ENCODE measurements at regions not wholly inside any gene's neighbourhood (a gene's known extent, or its start where the extent isn't known, plus 50 kb on each side); places are given as distances from the start of the nearest gene placed in this dataset.

DNA sequence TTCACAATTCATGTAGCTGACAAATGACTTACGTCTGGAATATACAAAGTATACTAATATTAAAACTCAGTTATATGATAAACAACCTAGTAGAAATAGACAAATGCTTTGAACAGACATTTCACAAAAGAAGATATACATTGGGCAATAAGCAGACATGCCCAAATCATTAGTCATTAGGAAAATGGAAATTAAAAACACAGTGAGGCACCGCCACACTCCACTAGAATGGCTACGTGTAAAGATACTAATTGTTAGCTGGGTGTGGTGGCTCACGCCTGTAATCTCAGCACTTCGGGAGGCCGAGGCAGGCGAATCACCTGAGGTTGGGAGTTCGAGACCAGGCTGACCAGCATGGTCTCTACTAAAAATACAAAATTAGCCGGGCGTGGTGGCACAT is 248.9 kb upstream of the TMEM132C start:
- TF ChIP-seq, protein P1, sequence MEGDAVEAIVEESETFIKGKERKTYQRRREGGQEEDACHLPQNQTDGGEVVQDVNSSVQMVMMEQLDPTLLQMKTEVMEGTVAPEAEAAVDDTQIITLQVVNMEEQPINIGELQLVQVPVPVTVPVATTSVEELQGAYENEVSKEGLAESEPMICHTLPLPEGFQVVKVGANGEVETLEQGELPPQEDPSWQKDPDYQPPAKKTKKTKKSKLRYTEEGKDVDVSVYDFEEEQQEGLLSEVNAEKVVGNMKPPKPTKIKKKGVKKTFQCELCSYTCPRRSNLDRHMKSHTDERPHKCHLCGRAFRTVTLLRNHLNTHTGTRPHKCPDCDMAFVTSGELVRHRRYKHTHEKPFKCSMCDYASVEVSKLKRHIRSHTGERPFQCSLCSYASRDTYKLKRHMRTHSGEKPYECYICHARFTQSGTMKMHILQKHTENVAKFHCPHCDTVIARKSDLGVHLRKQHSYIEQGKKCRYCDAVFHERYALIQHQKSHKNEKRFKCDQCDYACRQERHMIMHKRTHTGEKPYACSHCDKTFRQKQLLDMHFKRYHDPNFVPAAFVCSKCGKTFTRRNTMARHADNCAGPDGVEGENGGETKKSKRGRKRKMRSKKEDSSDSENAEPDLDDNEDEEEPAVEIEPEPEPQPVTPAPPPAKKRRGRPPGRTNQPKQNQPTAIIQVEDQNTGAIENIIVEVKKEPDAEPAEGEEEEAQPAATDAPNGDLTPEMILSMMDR (IDR thresholded peaks at IDR 0.05), result no peak
- no peak for TF ChIP-seq POLR2A (IDR thresholded peaks at IDR 0.05)

Measured in adrenal gland (tissue), 5 donors.